GM12872 (cell line): ENCODE measurements at regions not wholly inside any gene's neighbourhood (a gene's known extent, or its start where the extent isn't known, plus 50 kb on each side); places are given as distances from the start of the nearest gene placed in this dataset.

Experiments used
- TF ChIP-seq, protein P1 (sequence below): IDR thresholded peaks from 3 replicates; pipeline ENCODE4 v1.5.1; 2011; ENCODE audit warnings: low read depth, mild to moderate bottlenecking, low read length, moderate library complexity; ENCODE audit not compliant: insufficient read depth

DNA sequence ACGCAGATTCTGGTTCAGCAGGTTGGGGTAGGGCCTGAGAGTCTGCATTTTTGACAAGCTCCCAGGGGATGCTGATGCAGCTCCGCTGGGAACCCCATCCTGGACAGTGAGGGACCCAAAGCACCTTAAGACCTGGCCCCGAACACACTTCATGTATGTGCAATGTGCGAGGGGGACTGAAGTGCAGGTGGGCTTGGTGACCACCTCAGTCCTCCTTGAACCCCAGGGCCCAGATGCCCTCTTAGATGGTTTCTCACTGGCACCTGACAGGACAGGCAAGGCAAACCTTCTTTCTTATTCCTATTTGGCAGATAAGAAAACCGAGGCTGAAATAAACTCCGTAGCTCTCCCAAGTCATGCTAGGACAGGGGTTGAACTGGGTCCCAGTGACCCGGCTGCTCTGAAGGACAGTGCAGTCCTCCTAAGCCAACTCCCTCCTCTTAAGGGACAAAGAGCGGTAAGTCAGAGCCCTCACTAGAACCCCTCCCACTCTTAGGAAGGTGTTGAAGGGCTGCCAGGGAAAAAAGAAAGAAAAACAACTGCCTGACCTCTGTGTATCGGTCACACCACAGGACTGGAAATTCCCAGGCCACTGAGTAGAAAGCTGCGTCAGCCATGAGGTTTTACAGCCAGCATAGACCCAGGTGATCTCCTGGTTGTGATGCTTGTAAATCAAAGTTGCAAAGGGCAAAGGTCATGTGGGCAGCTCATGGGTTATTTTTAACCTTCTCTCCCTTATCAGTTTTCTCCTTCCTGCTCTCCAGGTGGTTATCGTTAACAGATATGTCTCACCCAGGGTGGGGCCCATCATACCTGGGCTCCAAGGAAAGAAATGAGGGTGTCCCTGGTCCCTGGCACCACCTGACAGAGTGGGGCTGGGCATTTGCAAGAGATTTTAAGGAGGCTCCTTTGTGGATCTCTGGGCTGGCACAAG lies 90.9 kb upstream of the SMNDC1 start:
- TF ChIP-seq, protein P1, sequence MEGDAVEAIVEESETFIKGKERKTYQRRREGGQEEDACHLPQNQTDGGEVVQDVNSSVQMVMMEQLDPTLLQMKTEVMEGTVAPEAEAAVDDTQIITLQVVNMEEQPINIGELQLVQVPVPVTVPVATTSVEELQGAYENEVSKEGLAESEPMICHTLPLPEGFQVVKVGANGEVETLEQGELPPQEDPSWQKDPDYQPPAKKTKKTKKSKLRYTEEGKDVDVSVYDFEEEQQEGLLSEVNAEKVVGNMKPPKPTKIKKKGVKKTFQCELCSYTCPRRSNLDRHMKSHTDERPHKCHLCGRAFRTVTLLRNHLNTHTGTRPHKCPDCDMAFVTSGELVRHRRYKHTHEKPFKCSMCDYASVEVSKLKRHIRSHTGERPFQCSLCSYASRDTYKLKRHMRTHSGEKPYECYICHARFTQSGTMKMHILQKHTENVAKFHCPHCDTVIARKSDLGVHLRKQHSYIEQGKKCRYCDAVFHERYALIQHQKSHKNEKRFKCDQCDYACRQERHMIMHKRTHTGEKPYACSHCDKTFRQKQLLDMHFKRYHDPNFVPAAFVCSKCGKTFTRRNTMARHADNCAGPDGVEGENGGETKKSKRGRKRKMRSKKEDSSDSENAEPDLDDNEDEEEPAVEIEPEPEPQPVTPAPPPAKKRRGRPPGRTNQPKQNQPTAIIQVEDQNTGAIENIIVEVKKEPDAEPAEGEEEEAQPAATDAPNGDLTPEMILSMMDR: no peak

DNA sequence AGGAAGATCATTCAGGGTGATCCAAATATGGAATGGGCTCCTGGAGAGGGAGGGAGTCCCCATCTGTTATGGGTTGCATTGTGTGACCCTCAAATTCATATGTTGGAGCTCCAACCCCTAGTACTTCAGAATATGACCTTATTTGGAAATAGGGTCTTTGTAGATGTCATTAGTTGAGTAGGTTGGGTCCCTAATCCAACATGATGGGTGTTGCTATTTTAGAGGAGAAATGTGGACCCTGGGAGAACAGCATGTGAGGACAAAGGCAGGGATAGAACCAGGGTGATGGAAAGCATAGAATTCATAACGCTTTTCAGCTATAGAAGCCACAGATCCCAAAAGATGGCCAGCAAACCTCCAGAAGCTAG lies 91.5 kb upstream of the SMNDC1 start:
- TF ChIP-seq, protein P1: no peak

DNA sequence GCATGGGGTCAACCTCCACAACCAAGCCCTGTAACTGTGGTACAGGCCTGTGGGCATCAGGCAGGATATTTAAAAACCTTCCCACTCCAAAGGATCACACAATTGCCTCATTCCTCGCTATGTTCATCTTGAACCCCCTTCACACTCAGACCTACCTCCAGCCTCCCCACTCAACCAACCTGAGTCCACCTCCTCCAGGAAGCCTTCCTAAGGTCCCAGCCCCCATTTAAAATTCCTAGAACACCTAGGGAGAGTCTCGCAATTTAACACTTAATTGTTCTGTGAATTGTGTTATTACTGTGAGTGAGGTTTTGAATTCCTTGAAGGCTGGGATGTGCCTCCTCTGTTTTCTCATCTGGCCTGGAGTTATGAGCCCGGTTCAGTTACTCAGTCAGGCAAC lies 93.1 kb upstream of the SMNDC1 start:
- TF ChIP-seq, protein P1: no peak

DNA sequence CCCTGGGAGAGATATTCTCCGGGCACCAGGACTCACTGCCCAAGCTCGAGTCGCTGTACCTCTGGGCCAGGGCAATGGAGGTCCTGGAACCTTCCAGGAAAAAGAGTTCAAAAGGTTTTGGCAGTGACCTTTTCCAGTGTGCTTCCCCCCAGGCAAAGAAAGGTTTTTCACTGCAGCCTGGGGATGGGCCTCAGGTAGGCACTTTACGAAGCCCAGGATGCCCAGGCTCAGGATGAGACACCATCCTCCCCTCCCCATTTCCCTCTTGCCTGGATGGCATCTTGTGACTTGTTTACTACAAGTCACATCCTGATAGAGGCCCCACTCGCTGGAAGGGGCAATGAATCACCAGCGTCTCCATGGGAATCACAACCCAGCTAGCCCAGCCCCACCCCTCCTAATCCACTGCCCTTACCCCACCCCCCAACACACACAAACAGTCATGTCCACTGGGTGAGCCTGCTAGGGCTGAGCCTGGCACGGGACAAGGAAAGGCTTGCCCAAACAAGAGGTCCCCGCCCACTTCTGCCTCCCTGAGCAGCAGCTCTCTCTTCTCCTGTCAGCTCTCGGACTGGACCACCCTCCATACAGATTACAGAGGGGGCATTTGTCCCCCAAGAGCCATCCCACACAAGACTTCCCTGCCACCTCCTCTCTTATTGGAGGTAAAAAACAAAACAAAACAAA lies 93.8 kb upstream of the SMNDC1 start:
- TF ChIP-seq, protein P1: no peak

DNA sequence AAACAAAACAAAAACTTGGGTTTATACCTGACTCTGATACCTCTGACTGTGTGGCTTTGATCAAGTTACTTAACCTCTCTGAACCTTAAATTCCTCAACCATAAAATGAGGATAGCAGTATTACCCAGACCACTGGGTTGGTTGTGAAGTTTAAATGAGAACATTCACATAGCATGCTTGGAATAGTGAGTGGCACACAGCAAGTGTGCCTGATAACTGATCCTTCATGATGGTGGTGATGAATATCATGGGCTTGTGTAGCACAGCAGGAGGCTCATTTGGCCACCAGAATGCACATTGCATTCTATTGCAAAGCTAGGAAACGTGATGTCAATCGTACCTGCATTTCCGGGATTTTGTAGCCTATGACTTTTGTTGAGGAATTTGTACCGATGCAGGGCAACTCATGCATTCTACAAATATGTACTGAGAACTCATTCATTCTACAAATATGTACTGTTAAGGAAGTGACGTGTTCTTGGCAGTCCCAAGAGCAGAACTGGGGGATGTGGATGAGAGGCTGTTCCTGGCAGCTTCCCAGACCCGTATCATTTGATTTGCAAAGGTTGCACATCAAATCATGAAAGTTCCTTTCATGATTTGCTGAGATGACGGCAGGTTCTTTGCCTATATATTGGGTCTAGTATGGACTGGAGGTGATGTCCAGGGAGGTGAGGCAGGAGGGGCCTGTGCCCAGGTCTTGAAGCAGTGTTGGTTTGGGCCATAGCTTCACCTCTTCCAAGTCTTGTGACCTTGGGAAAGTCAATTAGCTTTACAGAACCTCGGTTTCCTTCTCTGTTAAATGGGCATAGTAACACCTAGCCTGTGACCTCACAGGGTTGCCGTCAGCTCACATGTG lies 94.6 kb upstream of the SMNDC1 start:
- TF ChIP-seq, protein P1: no peak

DNA sequence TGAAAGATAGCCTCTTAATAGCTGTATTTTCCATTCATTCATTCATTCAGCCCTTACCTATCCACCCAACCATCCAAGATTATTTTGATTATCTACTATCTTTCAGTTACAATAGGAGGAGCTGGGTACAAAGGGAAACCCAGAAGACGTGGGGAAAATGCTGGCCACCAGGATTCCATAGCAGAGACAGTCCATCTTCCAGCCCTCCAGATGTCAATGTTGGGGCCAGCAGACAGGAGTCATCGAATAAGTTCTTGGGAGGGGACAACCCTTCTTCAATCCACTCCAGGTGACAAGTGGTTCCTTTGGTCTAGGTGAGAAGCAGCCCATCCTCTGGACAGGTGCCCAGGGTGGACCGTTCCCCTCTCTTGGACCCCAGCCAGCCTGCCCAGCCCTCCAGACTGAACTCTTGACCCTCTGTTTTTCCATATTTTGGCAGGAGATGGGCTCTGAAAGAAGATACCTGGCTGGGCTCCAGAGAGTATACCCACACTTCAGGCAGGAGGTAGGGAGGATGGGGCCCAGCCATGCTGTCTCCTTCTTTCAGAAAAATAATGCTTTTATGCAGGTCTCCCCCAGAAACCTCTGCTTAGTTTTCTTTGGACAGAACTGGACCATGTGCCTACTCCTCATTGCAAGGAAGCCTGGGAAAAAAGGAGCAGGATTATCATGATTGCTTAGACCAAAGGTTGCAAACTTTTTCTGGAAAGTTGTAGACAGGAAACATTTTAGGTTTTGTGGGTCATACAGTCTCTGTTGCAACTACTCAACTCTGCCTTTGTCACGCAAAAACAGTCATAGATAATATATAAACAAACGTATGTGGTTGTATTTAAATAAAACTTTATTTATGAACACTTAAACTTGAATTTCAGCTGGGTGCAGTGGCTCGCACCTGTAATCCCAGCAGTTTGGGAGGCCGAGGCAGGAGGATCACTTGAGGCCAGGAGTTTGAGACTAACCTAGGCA lies 95.5 kb upstream of the SMNDC1 start:
- TF ChIP-seq, protein P1: no peak
